ENCODE measurements at regions not wholly inside any gene's neighbourhood (a gene's known extent, or its start where the extent isn't known, plus 50 kb on each side); places are given as distances from the start of the nearest gene placed in this dataset.

DNA sequence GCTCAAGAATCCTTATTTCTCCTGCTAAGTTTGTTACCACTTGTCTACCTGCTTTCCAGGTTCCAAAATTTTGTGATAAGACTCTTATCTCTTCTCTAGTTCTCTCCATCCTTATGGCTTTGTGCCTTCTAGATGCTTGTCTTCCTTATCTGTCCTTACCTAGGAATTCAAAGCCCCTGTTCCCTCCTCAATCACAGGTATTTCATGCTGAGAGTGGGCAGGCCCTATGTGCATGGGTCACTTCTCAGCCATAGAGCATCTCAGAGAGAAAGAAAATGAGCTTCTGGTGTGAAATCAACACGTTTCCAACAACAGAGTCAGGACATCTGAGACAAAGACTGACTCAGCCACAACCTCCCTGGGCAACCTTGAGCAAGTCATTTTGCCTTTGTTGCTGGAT is 214.1 kb upstream of the TLE3 start:
- Mint-ChIP-seq H3K36me3 (no peaks in the 10 kb centered on the region), H3K9me3 (ENCODE audit: low read depth) (no peaks in the 10 kb centered on the region), H3K4me1 (ENCODE audit: low read depth) (peaks cover 12% of the 10 kb centered on the region), H3K27me3 (no peaks in the 10 kb centered on the region), H3K27ac (no peak overlapping the region), H3K4me3 (no peak overlapping the region)

GRCh38 chr15:70309716-70310115 is 212.0 kb upstream of the TLE3 start:
- H3K9me3 Mint-ChIP-seq (ENCODE audit: low read depth) = no peaks in the 10 kb centered on the region
- peaks cover 12% of the 10 kb centered on the region for H3K4me1 Mint-ChIP-seq (ENCODE audit: low read depth)
- H3K27me3 Mint-ChIP-seq = no peaks in the 10 kb centered on the region
- no peaks in the 10 kb centered on the region for H3K36me3 Mint-ChIP-seq
- no peak overlapping the region for H3K4me3 Mint-ChIP-seq
- no peak overlapping the region for H3K27ac Mint-ChIP-seq

- Mint-ChIP-seq H3K36me3 (no peaks in the 10 kb centered on the region), H3K27me3 (no peaks in the 10 kb centered on the region), H3K27ac (no peak overlapping the region), H3K4me3 (no peak overlapping the region), H3K9me3 (ENCODE audit: low read depth) (no peaks in the 10 kb centered on the region), H3K4me1 (ENCODE audit: low read depth) (peaks cover 12% of the 10 kb centered on the region)
Measured at GRCh38 chr15:70308735-70309434, 211.2 kb upstream of the TLE3 start.

DNA sequence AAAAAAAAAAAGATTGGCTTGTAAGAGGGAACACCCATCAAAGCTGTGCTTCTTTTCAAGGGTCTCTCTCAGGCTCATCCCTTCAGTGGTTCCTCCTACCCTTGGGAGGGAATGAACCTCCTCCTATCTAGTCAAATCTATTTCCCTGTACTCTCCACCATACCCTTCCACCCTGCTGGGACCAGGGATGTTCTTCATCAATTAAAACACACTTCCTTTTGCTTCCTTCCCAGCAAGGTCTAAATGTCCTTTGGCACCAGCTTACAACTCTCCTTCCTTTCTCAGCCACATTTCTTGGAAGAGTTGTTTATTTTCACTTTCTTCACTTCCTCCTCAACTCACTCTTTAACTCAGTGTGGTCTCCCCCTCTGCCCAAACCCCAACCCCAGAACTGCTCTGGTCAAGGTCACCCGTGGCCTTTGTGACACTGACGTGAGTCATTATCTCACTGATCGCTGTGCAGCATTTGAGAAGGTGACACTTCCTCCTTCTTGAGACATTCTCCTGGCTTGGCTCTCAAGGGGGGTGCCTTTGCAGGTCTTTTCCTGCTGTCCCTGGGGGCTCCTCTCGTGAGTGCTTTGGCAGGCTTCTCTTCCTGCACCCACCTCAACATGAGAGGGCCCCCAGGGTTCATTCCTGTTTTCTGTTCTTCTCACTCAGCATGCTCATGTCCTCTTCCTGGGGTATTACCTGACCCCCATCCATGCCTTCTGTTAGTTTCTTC is 210.5 kb upstream of the TLE3 start:
- Mint-ChIP-seq H3K36me3 (no peaks in the 10 kb centered on the region), H3K4me1 (ENCODE audit: low read depth) (peaks cover 12% of the 10 kb centered on the region), H3K9me3 (ENCODE audit: low read depth) (no peaks in the 10 kb centered on the region), H3K27ac (no peak overlapping the region), H3K27me3 (no peaks in the 10 kb centered on the region), H3K4me3 (no peak overlapping the region)

DNA sequence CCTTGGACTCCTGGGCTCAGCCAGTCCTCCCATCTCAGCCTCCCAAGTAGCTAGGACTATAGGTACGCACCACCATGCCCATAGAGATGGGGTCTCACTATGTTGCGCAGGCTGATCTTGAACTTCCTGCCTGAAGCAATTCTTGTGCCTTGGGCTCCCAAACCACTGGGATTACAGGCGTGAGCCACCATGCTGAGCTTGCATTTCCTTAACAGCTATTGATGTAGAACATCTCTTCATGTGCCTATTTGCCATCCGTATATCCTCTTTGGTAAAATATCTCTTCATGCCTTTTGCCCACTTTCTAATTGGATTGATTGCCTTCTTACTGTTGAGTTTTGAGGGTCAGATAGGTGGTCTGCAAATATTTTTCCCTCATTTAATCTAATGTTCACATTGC is 208.9 kb upstream of the TLE3 start:
- no peak overlapping the region for H3K4me3 Mint-ChIP-seq
- H3K9me3 Mint-ChIP-seq (ENCODE audit: low read depth) = no peaks in the 10 kb centered on the region
- H3K4me1 Mint-ChIP-seq (ENCODE audit: low read depth) = peaks cover 12% of the 10 kb centered on the region
- H3K27ac Mint-ChIP-seq = no peak overlapping the region
- no peaks in the 10 kb centered on the region for H3K36me3 Mint-ChIP-seq
- no peaks in the 10 kb centered on the region for H3K27me3 Mint-ChIP-seq

DNA sequence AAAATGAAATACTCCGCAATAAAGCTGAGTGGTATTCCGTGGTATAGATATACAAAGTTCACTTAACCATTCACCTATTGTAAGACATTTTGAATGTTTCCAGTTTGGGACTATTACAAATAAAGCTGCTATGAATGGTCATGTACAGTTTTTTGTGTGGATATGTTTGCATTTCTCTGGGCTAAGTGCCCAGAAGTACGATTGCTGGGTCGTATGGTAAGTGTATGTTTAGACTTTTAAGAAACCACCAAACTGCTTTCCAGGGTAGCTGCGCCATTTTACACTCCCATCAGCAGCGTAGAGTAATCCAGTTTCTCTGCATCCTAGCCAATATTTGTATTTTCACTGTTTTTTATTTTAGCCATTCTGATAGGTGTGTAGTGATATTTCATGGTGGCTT is 208.4 kb upstream of the TLE3 start:
- H3K27ac Mint-ChIP-seq = no peak overlapping the region
- no peaks in the 10 kb centered on the region for H3K9me3 Mint-ChIP-seq (ENCODE audit: low read depth)
- H3K27me3 Mint-ChIP-seq = no peaks in the 10 kb centered on the region
- no peaks in the 10 kb centered on the region for H3K36me3 Mint-ChIP-seq
- no peak overlapping the region for H3K4me3 Mint-ChIP-seq
- H3K4me1 Mint-ChIP-seq (ENCODE audit: low read depth) = peaks cover 13% of the 10 kb centered on the region

DNA sequence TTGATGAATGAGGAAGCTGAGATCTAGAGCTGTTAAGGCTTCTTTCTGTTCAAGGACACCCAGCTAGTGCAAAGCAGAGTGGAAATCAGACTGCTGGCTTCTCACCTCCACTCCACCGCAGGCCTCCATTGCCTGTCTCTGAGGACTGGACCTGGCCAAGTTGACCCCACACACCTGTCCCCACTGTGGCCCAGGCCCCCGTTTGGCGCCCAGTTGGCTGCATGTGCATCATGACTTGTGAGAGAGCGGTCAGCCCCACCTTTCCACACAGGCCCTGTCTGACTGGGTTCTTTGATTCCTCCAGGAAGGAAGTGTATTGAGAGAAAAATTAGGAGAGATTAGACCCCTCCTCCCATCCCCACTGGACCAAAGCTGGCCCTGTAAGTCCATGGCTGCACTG is 206.3 kb upstream of the TLE3 start:
- H3K27ac Mint-ChIP-seq = no peak overlapping the region
- no peaks in the 10 kb centered on the region for H3K27me3 Mint-ChIP-seq
- H3K9me3 Mint-ChIP-seq (ENCODE audit: low read depth) = no peaks in the 10 kb centered on the region

DNA sequence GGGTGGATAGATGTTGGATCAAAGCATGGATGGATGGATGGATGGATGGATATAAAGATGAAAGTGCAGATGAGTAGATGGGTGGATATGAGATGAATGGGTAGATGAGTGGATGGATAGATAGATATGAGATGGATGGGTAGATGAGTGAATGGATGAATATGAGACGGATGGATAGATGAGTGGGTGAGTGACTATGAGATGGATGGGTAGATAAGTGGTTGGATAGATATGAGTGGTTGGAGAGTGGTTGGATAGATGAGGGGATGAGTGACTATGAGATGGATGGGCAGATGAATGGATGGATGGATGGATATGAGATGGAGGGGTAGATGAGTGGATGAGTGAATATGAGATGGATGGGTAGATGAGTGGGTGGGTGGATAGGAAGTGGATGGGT is 204.6 kb upstream of the TLE3 start:
- no peak overlapping the region for H3K27ac Mint-ChIP-seq
- H3K9me3 Mint-ChIP-seq (ENCODE audit: low read depth) = no peaks in the 10 kb centered on the region
- no peaks in the 10 kb centered on the region for H3K36me3 Mint-ChIP-seq
- peaks cover 12% of the 10 kb centered on the region for H3K4me1 Mint-ChIP-seq (ENCODE audit: low read depth)
- no peak overlapping the region for H3K4me3 Mint-ChIP-seq
- H3K27me3 Mint-ChIP-seq = no peaks in the 10 kb centered on the region

More for the DNA sequence above, 206.3 kb upstream of the TLE3 start:
- H3K36me3 Mint-ChIP-seq = no peaks in the 10 kb centered on the region
- peaks cover 21% of the 10 kb centered on the region for H3K4me1 Mint-ChIP-seq (ENCODE audit: low read depth)
- H3K4me3 Mint-ChIP-seq = no peak overlapping the region

DNA sequence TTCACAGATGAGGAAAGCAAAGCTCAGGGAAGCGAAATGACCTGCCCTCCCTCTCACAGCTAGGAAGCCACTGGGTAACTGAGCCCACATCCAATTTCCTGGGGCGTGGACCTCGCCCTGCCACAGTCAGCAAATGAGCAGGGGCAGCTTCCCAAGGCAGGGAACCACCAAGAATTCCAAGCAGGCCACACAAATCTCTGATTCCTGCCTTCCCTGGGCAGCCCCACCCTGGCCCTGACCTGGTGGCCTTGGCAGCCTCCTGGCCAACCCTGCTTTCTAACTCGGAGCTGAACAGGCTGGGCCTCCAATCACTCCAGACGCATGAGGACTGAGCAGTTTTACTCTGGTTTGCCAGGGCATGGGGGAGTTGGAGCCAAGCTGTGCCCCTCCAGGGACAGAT is 203.7 kb upstream of the TLE3 start:
- Mint-ChIP-seq H3K4me1 (ENCODE audit: low read depth) (peaks cover 12% of the 10 kb centered on the region), H3K9me3 (ENCODE audit: low read depth) (no peaks in the 10 kb centered on the region), H3K27ac (no peak overlapping the region), H3K36me3 (no peaks in the 10 kb centered on the region), H3K27me3 (no peaks in the 10 kb centered on the region), H3K4me3 (no peak overlapping the region)

DNA sequence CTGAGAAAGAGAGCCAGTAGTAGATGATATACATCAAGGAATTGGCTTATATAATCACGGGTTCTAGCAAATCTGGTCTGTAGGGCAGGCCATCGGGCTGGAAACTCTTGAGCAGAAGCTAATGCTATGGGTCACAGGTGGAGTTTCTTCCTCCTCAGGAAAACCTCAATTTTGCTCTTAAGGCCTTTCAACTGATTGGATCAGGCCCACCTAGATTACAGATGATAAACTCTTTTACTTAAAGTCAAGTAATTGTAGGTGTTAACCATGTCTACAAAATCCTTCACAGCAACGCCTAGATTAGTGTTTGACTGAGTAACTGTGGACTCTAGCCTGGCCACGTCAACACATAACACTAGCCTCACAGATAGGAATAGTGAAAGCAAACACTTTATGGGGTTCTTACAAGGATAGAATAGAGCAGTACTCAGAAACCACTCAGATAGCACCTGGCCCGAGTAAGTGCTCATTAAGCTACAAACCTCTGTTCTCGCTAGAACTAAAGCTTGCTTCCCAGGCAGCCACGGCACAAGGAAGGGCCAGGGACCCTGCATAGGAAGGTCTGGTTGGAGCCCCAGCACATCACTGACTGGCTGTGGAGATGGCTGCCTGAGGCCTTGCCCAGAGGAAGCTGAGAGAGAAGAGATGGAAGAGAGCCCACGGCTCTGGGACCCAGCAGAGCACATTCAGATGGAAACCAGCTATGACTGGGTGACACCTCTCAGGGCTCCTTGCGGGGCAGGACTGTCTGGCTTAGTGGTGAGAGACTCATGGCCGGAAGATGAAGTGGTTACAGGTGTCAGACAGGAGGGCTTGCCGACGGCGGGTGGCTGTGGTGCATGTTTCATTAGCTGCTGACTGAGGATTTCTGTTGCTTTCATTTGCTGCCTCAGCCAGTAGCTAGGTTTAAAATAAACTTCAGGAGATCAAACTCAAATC is 202.5 kb upstream of the TLE3 start:
- peak overlapping the region; percentile 20 for H3K4me3 Mint-ChIP-seq
- peak overlapping the region; percentile 71 for H3K27ac Mint-ChIP-seq
- peaks cover 12% of the 10 kb centered on the region for H3K4me1 Mint-ChIP-seq (ENCODE audit: low read depth)
- H3K27me3 Mint-ChIP-seq = no peaks in the 10 kb centered on the region
- no peaks in the 10 kb centered on the region for H3K36me3 Mint-ChIP-seq
- no peaks in the 10 kb centered on the region for H3K9me3 Mint-ChIP-seq (ENCODE audit: low read depth)

- Mint-ChIP-seq H3K9me3 (ENCODE audit: low read depth) (no peaks in the 10 kb centered on the region), H3K36me3 (no peaks in the 10 kb centered on the region), H3K27me3 (no peaks in the 10 kb centered on the region), H3K27ac (no peak overlapping the region), H3K4me3 (no peak overlapping the region), H3K4me1 (ENCODE audit: low read depth) (peaks cover 12% of the 10 kb centered on the region)
Measured at GRCh38 chr15:70297465-70298058, 199.8 kb upstream of the TLE3 start.

DNA sequence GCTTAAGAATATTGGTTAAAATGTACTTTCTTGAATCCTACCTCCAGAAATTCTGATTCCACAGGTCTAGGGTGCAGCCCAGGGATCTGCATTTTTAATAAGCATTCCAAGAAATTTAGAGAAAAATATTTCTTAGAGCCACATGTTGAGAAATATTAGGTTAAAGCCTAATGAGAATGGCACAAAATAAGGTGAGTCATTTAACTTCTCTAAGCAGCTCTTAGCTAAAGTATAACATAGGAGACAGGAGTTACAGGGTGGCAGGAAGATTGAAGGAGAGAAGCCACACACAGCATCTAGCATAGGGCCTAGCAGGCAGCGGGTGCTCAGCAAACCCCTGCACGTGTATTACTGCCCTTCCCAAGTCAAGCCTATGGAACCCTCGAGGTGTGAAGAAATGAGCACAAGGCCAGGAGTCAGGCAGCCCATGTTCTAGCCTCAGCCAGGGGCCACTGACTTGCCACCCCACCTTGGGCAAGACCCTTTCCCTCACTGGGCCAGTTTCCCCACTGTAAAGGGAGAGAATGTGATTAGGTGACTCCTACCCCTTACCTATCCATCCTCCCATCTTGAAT is 197.1 kb upstream of the TLE3 start:
- Mint-ChIP-seq H3K36me3 (no peaks in the 10 kb centered on the region), H3K4me1 (ENCODE audit: low read depth) (no peaks in the 10 kb centered on the region), H3K27ac (no peak overlapping the region), H3K4me3 (no peak overlapping the region), H3K27me3 (no peaks in the 10 kb centered on the region), H3K9me3 (ENCODE audit: low read depth) (no peaks in the 10 kb centered on the region)

GRCh38 chr15:70293591-70294470 is 196.1 kb upstream of the TLE3 start:
- no peaks in the 10 kb centered on the region for H3K36me3 Mint-ChIP-seq
- H3K9me3 Mint-ChIP-seq (ENCODE audit: low read depth) = no peaks in the 10 kb centered on the region
- no peak overlapping the region for H3K4me3 Mint-ChIP-seq
- H3K27ac Mint-ChIP-seq = no peak overlapping the region
- H3K4me1 Mint-ChIP-seq (ENCODE audit: low read depth) = no peaks in the 10 kb centered on the region
- no peaks in the 10 kb centered on the region for H3K27me3 Mint-ChIP-seq

DNA sequence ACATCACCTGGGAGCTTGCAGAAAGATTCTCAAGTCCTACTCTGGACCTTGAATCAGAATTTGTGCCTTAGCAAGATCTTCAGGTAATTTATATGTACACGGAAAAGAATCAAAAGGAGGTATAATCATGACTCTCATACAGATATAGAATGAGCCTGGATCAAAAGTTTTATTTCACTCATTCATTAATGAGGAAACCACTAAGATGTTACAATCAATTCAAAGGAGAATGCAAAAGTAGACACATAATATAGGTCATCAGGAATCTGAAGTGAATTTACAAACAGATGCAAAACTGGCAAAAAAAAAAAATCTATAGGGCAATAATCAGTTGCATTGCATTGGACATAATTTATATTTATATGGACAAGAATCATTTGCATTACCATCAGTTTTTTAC is 195.4 kb upstream of the TLE3 start:
- no peaks in the 10 kb centered on the region for H3K4me1 Mint-ChIP-seq (ENCODE audit: low read depth)
- no peak overlapping the region for H3K27ac Mint-ChIP-seq
- no peak overlapping the region for H3K4me3 Mint-ChIP-seq
- no peaks in the 10 kb centered on the region for H3K36me3 Mint-ChIP-seq
- H3K27me3 Mint-ChIP-seq = no peaks in the 10 kb centered on the region
- no peaks in the 10 kb centered on the region for H3K9me3 Mint-ChIP-seq (ENCODE audit: low read depth)

Data from activated naive CD8-positive, alpha-beta T cell (primary cell).